WTC11 (cell line): ENCODE measurements at regions not wholly inside any gene's neighbourhood (a gene's known extent, or its start where the extent isn't known, plus 50 kb on each side); places are given as distances from the start of the nearest gene placed in this dataset.

Source experiments
- ATAC-seq: fragments of 200-7000 bp; cut with Tn5 transposase; 2 replicates; pipeline ENCODE4 v1.10.0; 2021; ENCODE audit warnings: mild to moderate bottlenecking, moderate library complexity
- CTCF ChIA-PET: fragments of 300-600 bp; sonication (Branson Sonifier 250); formaldehyde crosslinking; loops from one replicate; lab custom pipeline; 2021; ENCODE audit warnings: antibody characterized with exemption; lab: Charles Lee
- POLR2A ChIA-PET: fragments of 350-600 bp; sonication (Branson Sonifier 250); formaldehyde crosslinking; loops from one replicate; lab custom pipeline; 2021; ENCODE audit warnings: antibody characterized with exemption; lab: Charles Lee
- DNase-seq: peaks from one replicate; pipeline ENCODE4 v3.0.0; 2021; ENCODE audit warnings: low spot score
- H3K27ac Mint-ChIP-seq: 2 replicates; pipeline ENCODE4 v1.8.0; 2021; ENCODE audit warnings: mixed read lengths
- H3K27me3 Mint-ChIP-seq: 2 replicates; pipeline ENCODE4 v1.8.0; 2021; ENCODE audit warnings: low read depth, mild to moderate bottlenecking, moderate library complexity, mixed read lengths
- H3K36me3 Mint-ChIP-seq: 2 replicates; pipeline ENCODE4 v1.8.0; 2021; ENCODE audit warnings: mixed read lengths
- H3K4me1 Mint-ChIP-seq: 2 replicates; pipeline ENCODE4 v1.8.0; 2022; ENCODE audit warnings: mixed read lengths
- H3K4me3 Mint-ChIP-seq: 2 replicates; pipeline ENCODE4 v1.8.0; 2021; ENCODE audit warnings: mild to moderate bottlenecking, moderate library complexity, mixed read lengths
- H3K9me3 Mint-ChIP-seq: 2 replicates; pipeline ENCODE4 v1.8.0; 2021; ENCODE audit warnings: mixed read lengths
- CBFB ChIP-seq: sonication (generic); formaldehyde crosslinking; IDR thresholded peaks from 2 replicates; pipeline ENCODE4 v1.8.1; 2022; ENCODE audit warnings: mild to moderate bottlenecking, low read depth, missing genetic modification reagents
- ELF4 ChIP-seq: sonication (generic); formaldehyde crosslinking; IDR thresholded peaks from 2 replicates; pipeline ENCODE4 v1.8.1; 2022; ENCODE audit warnings: low read depth, mild to moderate bottlenecking, moderate library complexity, missing genetic modification reagents
- EMX1 ChIP-seq: fragments of 250-450 bp; sonication (Bioruptor Pico); IDR thresholded peaks from 2 replicates; pipeline ENCODE4 v1.8.0; 2021; ENCODE audit warnings: mild to moderate bottlenecking
- ESRRA ChIP-seq: sonication (generic); formaldehyde crosslinking; IDR thresholded peaks from 2 replicates; pipeline ENCODE4 v1.8.1; 2022; ENCODE audit warnings: mild to moderate bottlenecking, missing genetic modification reagents, borderline replicate concordance
- FOXJ3 ChIP-seq: sonication (generic); formaldehyde crosslinking; IDR thresholded peaks from 2 replicates; pipeline ENCODE4 v1.9.0; 2021; ENCODE audit warnings: missing genetic modification reagents, mild to moderate bottlenecking, borderline replicate concordance
- GTF2I ChIP-seq: fragments of 250-450 bp; sonication (Bioruptor Pico); conservative IDR thresholded peaks from 2 replicates; pipeline ENCODE4 v1.4.0; 2021; ENCODE audit warnings: mild to moderate bottlenecking
- MYBL2 ChIP-seq: sonication (generic); formaldehyde crosslinking; IDR thresholded peaks from 2 replicates; pipeline ENCODE4 v1.8.1; 2023; ENCODE audit warnings: mild to moderate bottlenecking, moderate library complexity, missing genetic modification reagents
- NFATC4 ChIP-seq: fragments of 250-450 bp; sonication (Bioruptor Pico); IDR thresholded peaks from 2 replicates; pipeline ENCODE4 v1.9.0; 2021; ENCODE audit warnings: mild to moderate bottlenecking
- NFE2L1 ChIP-seq: sonication (generic); formaldehyde crosslinking; IDR thresholded peaks from 2 replicates; pipeline ENCODE4 v1.8.1; 2023; ENCODE audit warnings: missing genetic modification reagents
- NFYB ChIP-seq: sonication (generic); formaldehyde crosslinking; conservative IDR thresholded peaks from 2 replicates; pipeline ENCODE4 v1.8.0; 2022; ENCODE audit warnings: low read depth, missing genetic modification reagents
- NR2C2 ChIP-seq: sonication (generic); formaldehyde crosslinking; IDR thresholded peaks from 2 replicates; pipeline ENCODE4 v1.8.0; 2022; ENCODE audit warnings: mild to moderate bottlenecking, missing genetic modification reagents
- OVOL2 ChIP-seq: fragments of 250-450 bp; sonication (Bioruptor Pico); IDR thresholded peaks from 2 replicates; pipeline ENCODE4 v1.9.0; 2021; ENCODE audit warnings: mild to moderate bottlenecking, borderline replicate concordance
- SOX15 ChIP-seq: fragments of 250-450 bp; sonication (Bioruptor Pico); IDR thresholded peaks from 2 replicates; pipeline ENCODE4 v1.9.0; 2021; ENCODE audit warnings: mild to moderate bottlenecking
- TEAD1 ChIP-seq: sonication (generic); formaldehyde crosslinking; IDR thresholded peaks from 2 replicates; pipeline ENCODE4 v1.8.0; 2022; ENCODE audit warnings: mild to moderate bottlenecking, missing genetic modification reagents
- ZNF121 ChIP-seq: sonication (generic); formaldehyde crosslinking; IDR thresholded peaks from 2 replicates; pipeline ENCODE4 v1.8.0; 2023; ENCODE audit warnings: missing genetic modification reagents
- ZNF671 ChIP-seq: fragments of 250-450 bp; sonication (Bioruptor Pico); IDR thresholded peaks from 2 replicates; pipeline ENCODE4 v1.8.0; 2021; ENCODE audit warnings: mild to moderate bottlenecking
- TF ChIP-seq, protein P1 (sequence below): sonication (generic); formaldehyde crosslinking; IDR thresholded peaks from 2 replicates; pipeline ENCODE4 v1.8.0; 2022; ENCODE audit warnings: mild to moderate bottlenecking, missing genetic modification reagents
- TF ChIP-seq, protein P2 (sequence below): sonication (generic); formaldehyde crosslinking; IDR thresholded peaks from 2 replicates; pipeline ENCODE4 v1.8.0; 2022; ENCODE audit warnings: mild to moderate bottlenecking, missing genetic modification reagents
- TF ChIP-seq, protein P3 (sequence below): fragments of 250-450 bp; sonication (Bioruptor Pico); IDR thresholded peaks from 2 replicates; pipeline ENCODE4 v1.9.0; 2021; ENCODE audit warnings: moderate library complexity, mild to moderate bottlenecking, inconsistent platforms, borderline replicate concordance
- TF ChIP-seq, protein P4 (sequence below): sonication (generic); formaldehyde crosslinking; IDR thresholded peaks from 2 replicates; pipeline ENCODE4 v1.8.1; 2022; ENCODE audit warnings: mild to moderate bottlenecking, moderate library complexity, missing genetic modification reagents
- TF ChIP-seq, protein P5 (sequence below): sonication (generic); formaldehyde crosslinking; IDR thresholded peaks from 2 replicates; pipeline ENCODE4 v1.8.1; 2022; ENCODE audit warnings: missing genetic modification reagents, borderline replicate concordance
- TF ChIP-seq, protein P6 (sequence below): sonication (generic); formaldehyde crosslinking; IDR thresholded peaks from 2 replicates; pipeline ENCODE4 v1.8.0; 2022; ENCODE audit warnings: mild to moderate bottlenecking, missing genetic modification reagents
- TF ChIP-seq, protein P7 (sequence below): sonication (generic); formaldehyde crosslinking; IDR thresholded peaks from 2 replicates; pipeline ENCODE4 v1.8.0; 2023; ENCODE audit warnings: missing genetic modification reagents

DNA sequence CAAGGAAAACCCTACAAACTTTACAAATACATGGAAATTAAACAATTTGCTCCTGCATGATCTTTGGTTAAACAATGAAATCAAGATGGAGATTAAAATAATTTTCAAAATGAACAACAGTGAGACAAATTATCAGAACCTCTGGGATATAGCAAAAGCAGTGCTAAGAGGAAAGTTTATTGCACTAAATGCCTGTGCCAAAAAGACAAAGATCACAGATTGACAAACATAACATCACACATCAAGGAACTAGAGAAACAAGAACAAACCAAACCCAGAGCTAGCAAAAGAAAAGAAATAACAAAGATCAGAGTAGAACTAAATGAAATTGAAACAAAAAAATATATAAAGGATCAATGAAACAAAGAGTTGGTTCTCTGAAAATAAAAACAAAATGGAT is 95.2 kb upstream of the FBXO11 start:
- Mint-ChIP-seq H3K36me3 (no peaks in the 10 kb centered on the region), H3K9me3 (peaks cover 7% of the 10 kb centered on the region; the same call in 1 of the 2 replicates), H3K27me3 (no peaks in the 10 kb centered on the region), H3K4me3 (no peak overlapping the region), H3K27ac (no peak overlapping the region), H3K4me1 (no peaks in the 10 kb centered on the region)
- ChIA-PET CTCF (no interaction called here), POLR2A (no interaction called here)
- TF ChIP-seq, protein P1, sequence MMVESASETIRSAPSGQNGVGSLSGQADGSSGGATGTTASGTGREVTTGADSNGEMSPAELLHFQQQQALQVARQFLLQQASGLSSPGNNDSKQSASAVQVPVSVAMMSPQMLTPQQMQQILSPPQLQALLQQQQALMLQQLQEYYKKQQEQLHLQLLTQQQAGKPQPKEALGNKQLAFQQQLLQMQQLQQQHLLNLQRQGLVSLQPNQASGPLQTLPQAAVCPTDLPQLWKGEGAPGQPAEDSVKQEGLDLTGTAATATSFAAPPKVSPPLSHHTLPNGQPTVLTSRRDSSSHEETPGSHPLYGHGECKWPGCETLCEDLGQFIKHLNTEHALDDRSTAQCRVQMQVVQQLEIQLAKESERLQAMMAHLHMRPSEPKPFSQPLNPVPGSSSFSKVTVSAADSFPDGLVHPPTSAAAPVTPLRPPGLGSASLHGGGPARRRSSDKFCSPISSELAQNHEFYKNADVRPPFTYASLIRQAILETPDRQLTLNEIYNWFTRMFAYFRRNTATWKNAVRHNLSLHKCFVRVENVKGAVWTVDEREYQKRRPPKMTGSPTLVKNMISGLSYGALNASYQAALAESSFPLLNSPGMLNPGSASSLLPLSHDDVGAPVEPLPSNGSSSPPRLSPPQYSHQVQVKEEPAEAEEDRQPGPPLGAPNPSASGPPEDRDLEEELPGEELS (CRISPR knock-in tag) = no peak
- TF ChIP-seq EMX1 (CRISPR knock-in tag) (no peak), ZNF121 (no peak), NFE2L1 (CRISPR knock-in tag) (no peak), NR2C2 (CRISPR knock-in tag) (no peak), ESRRA (CRISPR knock-in tag) (no peak), MYBL2 (CRISPR knock-in tag) (no peak)
- TF ChIP-seq, protein P2, sequence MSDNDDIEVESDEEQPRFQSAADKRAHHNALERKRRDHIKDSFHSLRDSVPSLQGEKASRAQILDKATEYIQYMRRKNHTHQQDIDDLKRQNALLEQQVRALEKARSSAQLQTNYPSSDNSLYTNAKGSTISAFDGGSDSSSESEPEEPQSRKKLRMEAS (CRISPR knock-in tag) = no peak
- TF ChIP-seq, protein P3, sequence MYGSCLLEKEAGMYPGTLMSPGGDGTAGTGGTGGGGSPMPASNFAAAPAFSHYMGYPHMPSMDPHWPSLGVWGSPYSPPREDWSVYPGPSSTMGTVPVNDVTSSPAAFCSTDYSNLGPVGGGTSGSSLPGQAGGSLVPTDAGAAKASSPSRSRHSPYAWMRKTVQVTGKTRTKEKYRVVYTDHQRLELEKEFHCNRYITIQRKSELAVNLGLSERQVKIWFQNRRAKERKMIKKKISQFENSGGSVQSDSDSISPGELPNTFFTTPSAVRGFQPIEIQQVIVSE (CRISPR knock-in tag) = no peak
- ATAC-seq (no peak), DNase-seq (no peak)

DNA sequence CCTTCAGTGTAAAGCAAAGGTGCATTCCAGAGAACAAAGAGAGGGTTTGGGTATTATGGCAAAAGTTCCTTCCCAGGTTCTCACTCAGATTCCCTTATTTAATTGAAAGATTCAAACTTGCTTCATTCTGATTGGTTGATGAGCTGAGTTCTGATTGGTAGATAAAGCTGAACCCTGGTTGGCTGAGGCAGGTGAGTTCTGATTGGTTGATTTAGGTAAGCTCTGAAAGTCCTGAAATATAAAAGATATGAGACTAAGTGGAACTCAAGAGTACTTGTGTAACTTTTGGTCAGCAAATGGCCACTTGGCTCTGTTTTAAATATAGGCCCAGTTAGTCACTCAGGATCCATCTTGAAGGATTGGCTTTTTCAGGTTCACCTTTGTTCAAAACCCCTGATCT is 99.8 kb upstream of the FBXO11 start:
- Mint-ChIP-seq H3K27ac (no peak overlapping the region), H3K4me3 (no peak overlapping the region), H3K9me3 (peaks cover 7% of the 10 kb centered on the region; the same call in 1 of the 2 replicates), H3K27me3 (no peaks in the 10 kb centered on the region), H3K36me3 (no peaks in the 10 kb centered on the region), H3K4me1 (no peaks in the 10 kb centered on the region)
- DNase-seq = no peak
- TF ChIP-seq MYBL2 (CRISPR knock-in tag) (no peak), FOXJ3 (CRISPR knock-in tag) (no peak)
- TF ChIP-seq, protein P4, sequence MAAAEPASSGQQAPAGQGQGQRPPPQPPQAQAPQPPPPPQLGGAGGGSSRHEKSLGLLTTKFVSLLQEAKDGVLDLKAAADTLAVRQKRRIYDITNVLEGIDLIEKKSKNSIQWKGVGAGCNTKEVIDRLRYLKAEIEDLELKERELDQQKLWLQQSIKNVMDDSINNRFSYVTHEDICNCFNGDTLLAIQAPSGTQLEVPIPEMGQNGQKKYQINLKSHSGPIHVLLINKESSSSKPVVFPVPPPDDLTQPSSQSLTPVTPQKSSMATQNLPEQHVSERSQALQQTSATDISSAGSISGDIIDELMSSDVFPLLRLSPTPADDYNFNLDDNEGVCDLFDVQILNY = no peak
- ATAC-seq = no peak
- POLR2A ChIA-PET = no interaction called here
- CTCF ChIA-PET = no interaction called here

DNA sequence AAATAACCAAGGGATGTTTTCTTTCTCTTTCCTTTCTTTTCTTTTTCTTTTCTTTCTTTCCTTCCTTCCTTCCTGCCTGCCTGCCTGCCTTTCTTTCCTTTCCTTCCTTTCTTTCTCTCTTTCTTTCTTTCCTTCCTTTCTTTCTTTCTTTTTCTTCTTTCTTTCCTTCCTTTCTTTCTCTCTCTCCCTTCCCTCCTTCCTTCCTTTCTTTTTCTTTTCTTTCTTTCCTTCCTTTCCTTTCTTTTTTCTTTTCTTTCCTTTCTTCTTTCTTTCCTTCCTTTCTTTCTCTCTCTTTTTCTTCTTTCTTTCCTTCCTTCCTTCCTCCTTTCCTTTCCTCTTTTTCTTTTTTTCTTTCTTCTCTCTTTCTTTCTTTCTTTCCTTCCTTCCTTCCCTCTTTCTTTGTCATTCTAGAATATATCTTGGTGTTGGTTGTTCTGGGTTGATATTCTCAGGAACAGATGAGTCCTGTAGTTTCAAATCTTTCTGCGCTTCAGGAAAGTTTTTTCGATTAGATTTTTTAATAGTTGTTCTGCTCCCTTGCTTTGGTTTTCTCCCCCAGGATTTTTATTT is 101.5 kb upstream of the FBXO11 start:
- TF ChIP-seq NFE2L1 (CRISPR knock-in tag) = no peak
- TF ChIP-seq, protein P5, sequence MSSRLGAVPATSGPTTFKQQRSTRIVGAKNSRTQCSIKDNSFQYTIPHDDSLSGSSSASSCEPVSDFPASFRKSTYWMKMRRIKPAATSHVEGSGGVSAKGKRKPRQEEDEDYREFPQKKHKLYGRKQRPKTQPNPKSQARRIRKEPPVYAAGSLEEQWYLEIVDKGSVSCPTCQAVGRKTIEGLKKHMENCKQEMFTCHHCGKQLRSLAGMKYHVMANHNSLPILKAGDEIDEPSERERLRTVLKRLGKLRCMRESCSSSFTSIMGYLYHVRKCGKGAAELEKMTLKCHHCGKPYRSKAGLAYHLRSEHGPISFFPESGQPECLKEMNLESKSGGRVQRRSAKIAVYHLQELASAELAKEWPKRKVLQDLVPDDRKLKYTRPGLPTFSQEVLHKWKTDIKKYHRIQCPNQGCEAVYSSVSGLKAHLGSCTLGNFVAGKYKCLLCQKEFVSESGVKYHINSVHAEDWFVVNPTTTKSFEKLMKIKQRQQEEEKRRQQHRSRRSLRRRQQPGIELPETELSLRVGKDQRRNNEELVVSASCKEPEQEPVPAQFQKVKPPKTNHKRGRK = peak; percentile 58; the same call in 1 of the 2 replicates
- TF ChIP-seq CBFB (CRISPR knock-in tag) = no peak
- Mint-ChIP-seq H3K4me3 (no peak overlapping the region), H3K4me1 (no peaks in the 10 kb centered on the region), H3K27me3 (no peaks in the 10 kb centered on the region), H3K27ac (no peak overlapping the region), H3K36me3 (no peaks in the 10 kb centered on the region), H3K9me3 (peaks cover 7% of the 10 kb centered on the region; the same call in 1 of the 2 replicates)
- DNase-seq (no peak), ATAC-seq (no peak)
- CTCF ChIA-PET = interaction anchor here (1.0 kb wide), 1 partner anchor 9 kb away, joined by 4 read pairs; no protein-coding TSS in a partner anchor
- POLR2A ChIA-PET = no interaction called here

DNA sequence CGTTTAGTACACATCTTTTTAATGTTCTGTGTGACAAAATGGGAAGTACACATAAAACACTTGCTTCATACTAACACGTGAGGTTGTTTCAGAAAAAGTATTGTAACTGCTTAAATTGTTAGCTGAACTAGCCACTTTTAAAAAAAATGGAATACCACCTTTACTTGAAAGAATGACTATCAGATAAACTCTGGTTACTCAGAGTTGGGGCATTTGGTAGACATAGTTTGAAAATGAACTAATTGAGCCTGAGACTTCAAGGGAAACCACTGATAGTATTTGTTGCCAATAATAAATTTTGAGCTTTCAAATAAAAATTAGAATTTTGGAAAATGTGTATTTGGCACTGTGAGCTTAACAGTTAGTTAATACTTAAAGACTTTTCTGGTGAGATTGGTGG is 103.0 kb upstream of the FBXO11 start:
- Mint-ChIP-seq H3K4me3 (no peak overlapping the region), H3K4me1 (no peaks in the 10 kb centered on the region), H3K9me3 (peaks cover 16% of the 10 kb centered on the region; the same call in 1 of the 2 replicates), H3K27me3 (no peaks in the 10 kb centered on the region), H3K27ac (no peak overlapping the region), H3K36me3 (no peaks in the 10 kb centered on the region)
- ATAC-seq (no peak), DNase-seq (no peak)
- ChIA-PET POLR2A (no interaction called here), CTCF (no interaction called here)
- no peak for TF ChIP-seq GTF2I (CRISPR knock-in tag)
- TF ChIP-seq, protein P6, sequence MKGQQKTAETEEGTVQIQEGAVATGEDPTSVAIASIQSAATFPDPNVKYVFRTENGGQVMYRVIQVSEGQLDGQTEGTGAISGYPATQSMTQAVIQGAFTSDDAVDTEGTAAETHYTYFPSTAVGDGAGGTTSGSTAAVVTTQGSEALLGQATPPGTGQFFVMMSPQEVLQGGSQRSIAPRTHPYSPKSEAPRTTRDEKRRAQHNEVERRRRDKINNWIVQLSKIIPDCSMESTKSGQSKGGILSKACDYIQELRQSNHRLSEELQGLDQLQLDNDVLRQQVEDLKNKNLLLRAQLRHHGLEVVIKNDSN (CRISPR knock-in tag) = no peak
- TF ChIP-seq, protein P7, sequence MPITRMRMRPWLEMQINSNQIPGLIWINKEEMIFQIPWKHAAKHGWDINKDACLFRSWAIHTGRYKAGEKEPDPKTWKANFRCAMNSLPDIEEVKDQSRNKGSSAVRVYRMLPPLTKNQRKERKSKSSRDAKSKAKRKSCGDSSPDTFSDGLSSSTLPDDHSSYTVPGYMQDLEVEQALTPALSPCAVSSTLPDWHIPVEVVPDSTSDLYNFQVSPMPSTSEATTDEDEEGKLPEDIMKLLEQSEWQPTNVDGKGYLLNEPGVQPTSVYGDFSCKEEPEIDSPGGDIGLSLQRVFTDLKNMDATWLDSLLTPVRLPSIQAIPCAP (CRISPR knock-in tag) = no peak
- TF ChIP-seq NFATC4 (CRISPR knock-in tag) = no peak
- no peak for TF ChIP-seq ELF4 (CRISPR knock-in tag)
- no peak for TF ChIP-seq ZNF671 (CRISPR knock-in tag)
- TF ChIP-seq SOX15 (CRISPR knock-in tag) = no peak
- TF ChIP-seq EMX1 (CRISPR knock-in tag) = no peak
- TF ChIP-seq NFYB (CRISPR knock-in tag) = no peak
- no peak for TF ChIP-seq OVOL2 (CRISPR knock-in tag)
- TF ChIP-seq, protein P4 = no peak
- no peak for TF ChIP-seq TEAD1 (CRISPR knock-in tag)
